ENCODE measurements at regions not wholly inside any gene's neighbourhood (a gene's known extent, or its start where the extent isn't known, plus 50 kb on each side); places are given as distances from the start of the nearest gene placed in this dataset.

DNA sequence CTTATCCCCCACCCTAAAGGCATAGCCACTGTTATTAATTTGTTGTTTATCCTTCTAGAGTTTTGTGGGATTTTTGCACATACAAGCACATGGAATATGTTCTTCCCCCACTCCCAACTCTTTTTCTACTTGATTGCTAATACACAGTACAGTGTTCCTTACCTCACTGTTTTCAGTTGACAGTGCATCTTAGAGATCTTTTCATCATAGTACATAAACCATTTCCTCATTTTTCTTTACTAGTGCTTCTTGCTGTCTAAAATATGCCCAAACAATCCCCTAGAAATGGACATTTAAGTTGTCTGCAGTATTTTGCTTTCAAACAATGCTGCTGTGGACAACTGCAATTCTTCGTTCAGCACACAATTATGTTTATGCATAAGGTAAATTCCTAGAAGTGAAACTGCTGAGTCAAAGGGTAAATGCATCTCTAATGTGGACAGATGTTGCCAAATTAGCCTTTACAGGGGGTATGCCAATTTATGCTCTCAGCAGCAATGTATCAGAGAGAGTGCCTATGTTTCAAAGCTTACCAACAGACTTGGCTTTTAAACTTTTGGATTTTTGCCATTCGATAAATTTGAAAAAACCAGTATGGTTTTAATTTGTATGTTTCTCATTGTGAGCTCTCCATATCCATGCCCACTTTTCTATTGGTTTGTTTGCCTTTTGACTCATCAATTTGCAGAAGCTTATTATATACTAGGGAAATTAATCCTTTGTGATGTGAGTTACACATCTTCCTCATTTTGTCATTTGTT, 132.6 kb downstream of the MRPS6 start:
- no peak overlapping the region for H3K4me3 ChIP-seq
- no peaks in the 10 kb centered on the region for H3K27me3 ChIP-seq
- WGBS, 2 donors, result 75 to 83% methylated on average over 2 of the region's 2 CpGs
- H3K27ac ChIP-seq, result peak overlapping the region in 2 of 4 donors; percentile 87
- H3K9me3 ChIP-seq, result no peaks in the 10 kb centered on the region
- intact Hi-C loops (cut with DNase I), result no loop called here
- no peaks in the 10 kb centered on the region for H3K36me3 ChIP-seq
- TF ChIP-seq POLR2A (IDR thresholded peaks at IDR 0.05) (no peak), EP300 (IDR thresholded peaks at IDR 0.05) (no peak), POLR2AphosphoS5 (IDR thresholded peaks at IDR 0.05) (no peak)
- TF ChIP-seq, protein P1, sequence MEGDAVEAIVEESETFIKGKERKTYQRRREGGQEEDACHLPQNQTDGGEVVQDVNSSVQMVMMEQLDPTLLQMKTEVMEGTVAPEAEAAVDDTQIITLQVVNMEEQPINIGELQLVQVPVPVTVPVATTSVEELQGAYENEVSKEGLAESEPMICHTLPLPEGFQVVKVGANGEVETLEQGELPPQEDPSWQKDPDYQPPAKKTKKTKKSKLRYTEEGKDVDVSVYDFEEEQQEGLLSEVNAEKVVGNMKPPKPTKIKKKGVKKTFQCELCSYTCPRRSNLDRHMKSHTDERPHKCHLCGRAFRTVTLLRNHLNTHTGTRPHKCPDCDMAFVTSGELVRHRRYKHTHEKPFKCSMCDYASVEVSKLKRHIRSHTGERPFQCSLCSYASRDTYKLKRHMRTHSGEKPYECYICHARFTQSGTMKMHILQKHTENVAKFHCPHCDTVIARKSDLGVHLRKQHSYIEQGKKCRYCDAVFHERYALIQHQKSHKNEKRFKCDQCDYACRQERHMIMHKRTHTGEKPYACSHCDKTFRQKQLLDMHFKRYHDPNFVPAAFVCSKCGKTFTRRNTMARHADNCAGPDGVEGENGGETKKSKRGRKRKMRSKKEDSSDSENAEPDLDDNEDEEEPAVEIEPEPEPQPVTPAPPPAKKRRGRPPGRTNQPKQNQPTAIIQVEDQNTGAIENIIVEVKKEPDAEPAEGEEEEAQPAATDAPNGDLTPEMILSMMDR (IDR thresholded peaks at IDR 0.05), result no peak
- DNase-seq, result no peak
- H3K4me1 ChIP-seq, result peaks cover 0 to 55% (median 49%) of the 10 kb centered on the region in 4 donors

DNA sequence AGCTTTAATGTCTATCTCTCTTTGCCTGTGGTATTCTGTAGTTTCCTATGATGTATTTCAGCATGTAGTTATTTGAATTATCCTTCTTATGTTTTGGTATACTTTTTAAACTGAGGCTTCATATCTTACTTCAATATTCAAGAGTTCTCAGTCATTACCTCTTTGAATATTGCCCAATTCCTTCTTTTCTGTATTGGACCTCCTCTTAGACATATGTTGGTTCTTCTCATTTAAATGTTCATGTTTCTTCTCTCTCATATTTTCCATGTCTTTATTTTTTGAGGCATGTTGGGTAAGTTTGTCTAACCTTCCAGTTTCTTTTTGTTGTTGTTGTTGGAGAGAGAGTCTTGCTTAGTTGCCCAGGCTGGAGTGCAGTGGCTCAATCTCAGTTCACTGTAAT, 140.6 kb downstream of the MRPS6 start:
- H3K36me3 ChIP-seq, result no peaks in the 10 kb centered on the region
- peaks cover 0 to 4% (median 0%) of the 10 kb centered on the region in 4 donors for H3K9me3 ChIP-seq
- H3K4me1 ChIP-seq, result no peaks in the 10 kb centered on the region
- no peak overlapping the region for H3K4me3 ChIP-seq
- no peaks in the 10 kb centered on the region for H3K27me3 ChIP-seq
- no peak overlapping the region for H3K27ac ChIP-seq
- no peak for DNase-seq
- intact Hi-C loops (cut with DNase I), result no loop called here
- no peak for TF ChIP-seq EP300 (IDR thresholded peaks at IDR 0.05)
- no peak for TF ChIP-seq POLR2AphosphoS5 (IDR thresholded peaks at IDR 0.05)
- no peak for TF ChIP-seq POLR2A (IDR thresholded peaks at IDR 0.05)
- TF ChIP-seq, protein P1 (IDR thresholded peaks at IDR 0.05), result no peak

DNA sequence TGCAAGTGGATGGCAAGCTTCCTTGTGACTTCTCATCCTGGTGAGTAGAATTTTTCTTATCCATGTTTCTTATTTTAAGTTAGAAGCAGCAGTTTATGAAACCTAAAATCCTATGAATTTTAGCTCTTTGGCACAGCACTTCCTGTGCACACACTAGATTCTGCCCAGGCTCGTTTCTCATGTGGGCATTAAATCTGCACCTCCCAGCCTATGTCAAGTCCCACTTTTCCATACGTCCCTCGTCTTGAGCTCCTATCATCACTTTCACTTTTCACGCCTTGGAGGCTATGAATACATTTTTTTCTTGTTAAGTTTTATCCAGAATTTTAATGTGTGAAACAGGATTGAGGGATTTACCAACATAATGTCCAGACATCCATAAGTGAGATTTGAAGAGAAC, 142.1 kb downstream of the MRPS6 start:
- Histone ChIP-seq H3K9me3 (peaks cover 0 to 4% (median 0%) of the 10 kb centered on the region in 4 donors), H3K36me3 (no peaks in the 10 kb centered on the region), H3K4me3 (no peak overlapping the region), H3K27ac (no peak overlapping the region), H3K27me3 (no peaks in the 10 kb centered on the region), H3K4me1 (peaks cover 0 to under 1% (median 0%) of the 10 kb centered on the region in 4 donors)
- TF ChIP-seq POLR2A (IDR thresholded peaks at IDR 0.05) (no peak), EP300 (IDR thresholded peaks at IDR 0.05) (no peak), POLR2AphosphoS5 (IDR thresholded peaks at IDR 0.05) (no peak)
- TF ChIP-seq, protein P1 (IDR thresholded peaks at IDR 0.05), result no peak
- DNase-seq, result no peak
- 82 to 84% methylated on average over 4 of the region's 4 CpGs for WGBS, 2 donors
- intact Hi-C loops (cut with DNase I), result no loop called here

DNA sequence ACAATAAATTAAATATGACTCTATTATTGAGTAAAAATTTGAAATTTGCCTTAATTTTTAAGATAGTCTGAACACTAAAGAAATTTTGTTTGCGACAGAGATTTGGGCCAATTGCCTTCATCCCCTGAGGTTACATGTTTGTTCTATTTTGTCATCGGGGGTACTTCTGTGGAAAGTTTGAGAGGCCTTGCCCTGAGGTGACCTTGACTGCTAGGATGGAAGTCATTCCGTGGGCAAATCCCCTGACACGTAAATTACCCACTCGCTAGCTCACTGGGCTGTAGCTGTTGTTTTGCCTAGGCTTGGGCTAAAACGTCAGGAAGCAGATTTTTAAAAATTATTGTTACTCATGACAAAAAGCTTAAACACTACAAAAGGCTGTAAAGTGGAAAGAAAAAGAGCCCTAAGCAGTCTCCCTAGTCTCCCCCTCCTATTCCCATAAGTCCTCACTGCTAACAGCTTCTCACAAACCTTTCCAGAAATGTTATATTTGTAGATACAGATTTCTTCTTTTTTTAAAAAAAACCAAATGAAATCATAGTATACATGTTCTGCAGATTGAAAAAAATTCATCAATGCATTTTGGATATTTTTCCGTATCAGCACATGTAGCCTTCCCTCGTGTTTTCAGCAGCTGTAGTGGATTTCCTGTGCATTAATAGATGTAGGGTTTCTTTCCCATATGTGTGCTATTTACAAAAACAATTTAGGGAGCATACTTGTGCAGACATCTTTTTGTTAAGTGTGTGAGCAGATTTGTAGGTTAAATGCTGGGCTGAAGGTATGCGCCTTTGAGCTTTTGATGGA, 142.7 kb downstream of the MRPS6 start:
- TF ChIP-seq EP300 (IDR thresholded peaks at IDR 0.05) (no peak), POLR2AphosphoS5 (IDR thresholded peaks at IDR 0.05) (no peak)
- Histone ChIP-seq H3K4me3 (no peak overlapping the region), H3K4me1 (peaks cover 0 to 7% (median 3%) of the 10 kb centered on the region in 4 donors), H3K36me3 (no peaks in the 10 kb centered on the region), H3K27me3 (no peaks in the 10 kb centered on the region), H3K27ac (no peak overlapping the region), H3K9me3 (peaks cover 0 to 4% (median 0%) of the 10 kb centered on the region in 4 donors)
- DNase-seq, result no peak
- intact Hi-C loops (cut with DNase I), result no loop called here
- WGBS, 2 donors, result 63 to 65% methylated on average over 9 of the region's 9 CpGs

DNA sequence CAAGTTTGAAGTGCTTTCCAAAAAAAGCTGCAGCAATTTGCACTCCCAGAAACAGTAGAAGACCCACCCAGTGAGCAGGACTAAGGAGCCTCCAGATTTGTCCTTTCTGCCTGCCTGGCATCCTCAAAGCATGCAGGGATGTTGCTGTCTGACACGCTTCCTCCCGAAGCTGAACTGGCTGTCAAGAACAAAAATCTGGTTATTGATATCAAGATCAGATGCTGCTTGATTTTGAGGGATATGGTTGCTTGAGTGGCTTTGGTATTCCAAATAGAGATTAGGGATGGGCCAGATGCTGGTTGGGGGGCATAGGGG, 143.3 kb downstream of the MRPS6 start:
- Histone ChIP-seq H3K9me3 (peaks cover 0 to 4% (median 0%) of the 10 kb centered on the region in 4 donors), H3K36me3 (no peaks in the 10 kb centered on the region), H3K27ac (no peak overlapping the region), H3K4me1 (peaks cover 0 to 11% (median 5%) of the 10 kb centered on the region in 4 donors), H3K4me3 (no peak overlapping the region), H3K27me3 (no peaks in the 10 kb centered on the region)
- intact Hi-C loops (cut with DNase I), result no loop called here
- DNase-seq, result no peak
- WGBS, 2 donors, result 37 to 40% methylated on average over 2 of the region's 2 CpGs
- TF ChIP-seq EP300 (IDR thresholded peaks at IDR 0.05), result no peak
- TF ChIP-seq POLR2AphosphoS5 (IDR thresholded peaks at IDR 0.05), result no peak
- no peak for TF ChIP-seq POLR2A (IDR thresholded peaks at IDR 0.05)
- TF ChIP-seq, protein P1 (IDR thresholded peaks at IDR 0.05), result no peak

Data from sigmoid colon (tissue), 6 donors.